ENCODE measurements at regions not wholly inside any gene's neighbourhood (a gene's known extent, or its start where the extent isn't known, plus 50 kb on each side); places are given as distances from the start of the nearest gene placed in this dataset.

- no peaks in the 10 kb centered on the region for H3K36me3 ChIP-seq (ENCODE audit: control insufficient read depth in 2 of 4, insufficient read depth in 4 of 4, low read length in 3 of 4)
- no peak overlapping the region for H3K9ac ChIP-seq (replicated peaks in 1 of 4; ENCODE audit: extremely low read depth in 1 of 4, low read depth in 3 of 4, low read length in 3 of 4)
- no peak overlapping the region for H3K27ac ChIP-seq (ENCODE audit: low read depth, low read length)
- no peak overlapping the region for H3K14ac ChIP-seq (ENCODE audit: insufficient read length)
- DNase-seq (ENCODE audit: low read depth in 1 of 2, low spot score in 2 of 2): no peak
- no peak overlapping the region for H2BK20ac ChIP-seq (ENCODE audit: low read length)
- H2AFZ ChIP-seq (ENCODE audit: low read length): no peak overlapping the region
- H3K56ac ChIP-seq (replicated peaks; ENCODE audit: insufficient read length, low read depth, low read length): no peak overlapping the region
- H2AK5ac ChIP-seq (ENCODE audit: low read depth, low read length): no peak overlapping the region
- no peak overlapping the region for H3K23ac ChIP-seq (ENCODE audit: insufficient read length)
- no peaks in the 10 kb centered on the region for H4K20me1 ChIP-seq (replicated peaks in 1 of 2; ENCODE audit: control insufficient read depth in 1 of 2, insufficient read depth in 2 of 2, low read length in 2 of 2)
- WGBS, 2 experiments (ENCODE audit: extremely low coverage in 1 of 2, insufficient coverage in 1 of 2, insufficient read length in 1 of 2, insufficient replicate concordance in 2 of 2, low coverage in 1 of 2, low lambda C conversion rate in 2 of 2, missing lambda C conversion rate in 1 of 2): 83% methylated on average over 1 of the region's 1 CpG; no CpG with 5 or more reads in 1 of the 2 experiments
- no peaks in the 10 kb centered on the region for H3K23me2 ChIP-seq (ENCODE audit: low read depth, low read length)
- H2BK15ac ChIP-seq (ENCODE audit: low read length): no peak overlapping the region
- no peaks in the 10 kb centered on the region for H3K27me3 ChIP-seq (replicated peaks in 1 of 4; ENCODE audit: control insufficient read depth in 3 of 4, extremely low read depth in 1 of 4, insufficient read depth in 3 of 4, low read length in 3 of 4)
- no peaks in the 10 kb centered on the region for H3K79me1 ChIP-seq (ENCODE audit: low read depth, low read length)
- no peak overlapping the region for H2BK12ac ChIP-seq (ENCODE audit: low read depth, low read length)
- ChIA-PET POLR2A (ENCODE audit: partially characterized antibody) (no interaction called here), CTCF (ENCODE audit: partially characterized antibody) (interaction anchor here (0.8 to 1.3 kb wide), 3 partner anchors 9 to 50 kb away, joined by 3 to 5 read pairs (median 3); no protein-coding TSS in a partner anchor)
- TF ChIP-seq CTCF (IDR thresholded peaks at IDR 0.05; ENCODE audit: control extremely low read depth in 1 of 3, insufficient read depth in 1 of 3, low read depth in 1 of 3, low read length in 3 of 3) (no peak), PHF8 (conservative IDR thresholded peaks at IDR 0.05; ENCODE audit: low read depth, low read length) (no peak), TBP (IDR thresholded peaks at IDR 0.05; ENCODE audit: low read depth, low read length) (no peak), ATF3 (IDR thresholded peaks at IDR 0.05; ENCODE audit: insufficient read depth, low read depth, low read length) (no peak), GTF2F1 (IDR thresholded peaks at IDR 0.05; ENCODE audit: borderline replicate concordance, low read depth, low read length) (no peak), SP4 (IDR thresholded peaks at IDR 0.05; ENCODE audit: low read length) (no peak)
- H3K18ac ChIP-seq (ENCODE audit: extremely low read depth, low read length): no peak overlapping the region
- H4K5ac ChIP-seq (ENCODE audit: insufficient read length, low read depth, low read length): no peak overlapping the region
- no peak overlapping the region for H2BK120ac ChIP-seq (replicated peaks; ENCODE audit: low read depth, low read length)
- no peaks in the 10 kb centered on the region for H3K4me1 ChIP-seq (replicated peaks in 1 of 4; ENCODE audit: control insufficient read depth in 3 of 4, insufficient read depth in 4 of 4, low read length in 3 of 4)
- no peak overlapping the region for H4K8ac ChIP-seq (ENCODE audit: extremely low read depth, insufficient read depth, low read length)
- H2BK5ac ChIP-seq (ENCODE audit: low read depth, low read length): no peak overlapping the region
- no peaks in the 10 kb centered on the region for H3K9me3 ChIP-seq (ENCODE audit: insufficient read depth in 2 of 2, low read depth in 1 of 2, low read length in 1 of 2)
- no peak overlapping the region for H3K4me2 ChIP-seq (ENCODE audit: insufficient read depth in 1 of 2, low read depth in 2 of 2, low read length in 2 of 2)
- no peak for FAIRE-seq
- no peak overlapping the region for H3K4me3 ChIP-seq (ENCODE audit: extremely low read depth in 1 of 4, insufficient read depth in 2 of 4, low read depth in 3 of 4, low read length in 4 of 4)
- H4K91ac ChIP-seq (replicated peaks; ENCODE audit: insufficient read length, low read length): no peak overlapping the region
- no peak overlapping the region for H3K4ac ChIP-seq (replicated peaks; ENCODE audit: insufficient read length, low read depth, low read length)
- no peaks in the 10 kb centered on the region for H3K79me2 ChIP-seq (ENCODE audit: control insufficient read depth in 1 of 2, insufficient read depth in 2 of 2, low read length in 2 of 2)
These were observed 168.4 kb upstream of the TPRG1 start for GRCh38 chr3:189003410-189003809.
